Muscle of arm (tissue), 1 donor: ENCODE measurements at regions not wholly inside any gene's neighbourhood (a gene's known extent, or its start where the extent isn't known, plus 50 kb on each side); places are given as distances from the start of the nearest gene placed in this dataset.

Source experiments
- DNase-seq: peaks from one replicate; pipeline ENCODE4 v3.0.0-alpha.2; 2013

DNA sequence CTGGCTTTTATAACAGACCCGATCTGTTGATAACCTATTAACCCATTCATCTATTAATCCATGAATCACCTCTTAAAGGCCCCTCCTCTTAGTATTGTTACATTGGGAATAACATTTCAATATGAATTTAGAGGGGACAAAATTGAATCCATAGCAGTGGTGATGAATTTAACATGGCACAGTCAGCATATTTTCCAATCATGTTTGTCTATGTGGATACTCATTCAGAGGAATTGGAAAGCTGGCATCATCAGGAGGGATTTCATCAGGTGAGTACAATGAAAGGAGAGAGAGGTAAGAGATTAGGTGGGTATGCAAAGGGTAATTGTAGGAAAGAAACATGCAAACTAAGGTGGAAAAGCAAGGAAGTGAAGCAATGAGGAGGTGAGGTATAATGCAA is 59.6 kb upstream of the FOXN2 start:
- DNase-seq, result no peak

DNA sequence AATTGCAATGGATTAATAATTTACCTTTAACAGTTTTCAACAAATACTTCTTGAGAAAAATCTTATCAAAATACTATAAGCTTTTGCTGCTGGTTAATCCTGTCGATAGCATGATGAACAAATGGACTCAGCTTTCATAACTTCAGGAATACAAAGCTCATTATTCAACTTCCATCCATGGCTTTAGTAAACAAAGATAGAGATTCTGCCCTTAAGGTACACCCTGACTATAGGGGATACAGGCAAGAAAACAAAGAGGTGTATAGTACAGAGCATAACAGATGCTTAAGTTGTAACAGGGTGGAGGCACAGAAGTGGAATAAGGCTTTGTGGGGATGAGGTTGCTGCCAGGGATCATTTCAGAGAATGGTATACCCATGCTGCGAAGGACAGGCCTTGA is 57.0 kb upstream of the FOXN2 start:
- DNase-seq, result no peak

DNA sequence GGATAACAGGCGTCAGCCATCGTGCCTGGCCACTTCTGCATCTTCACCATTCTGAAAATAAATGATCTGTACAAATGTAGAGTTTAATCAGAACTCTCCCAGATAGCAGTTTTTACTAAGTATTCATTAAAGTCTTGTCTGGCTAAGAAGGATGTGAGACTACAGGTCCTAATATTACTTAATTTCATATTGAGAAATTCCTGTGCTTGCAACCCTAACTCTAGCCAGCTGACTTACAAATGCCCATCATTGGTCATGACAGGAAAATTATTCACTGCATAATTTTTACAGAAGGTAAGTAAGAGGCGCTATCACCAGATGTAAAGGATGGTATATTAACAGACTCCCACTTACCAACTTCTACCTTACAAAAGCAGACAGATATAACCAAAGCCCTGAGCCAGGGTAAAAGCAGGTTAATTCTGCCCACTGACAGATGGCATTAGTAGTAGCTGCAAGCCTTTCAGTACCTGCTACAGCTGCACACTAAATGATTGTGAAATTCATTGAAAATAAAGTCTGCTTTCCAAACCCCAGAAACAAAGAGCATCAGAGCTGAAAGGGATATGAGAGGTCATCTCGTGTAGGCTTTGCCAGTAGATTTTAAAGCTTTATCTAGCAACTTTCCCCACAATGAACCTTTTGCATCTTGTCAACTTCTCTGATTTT is 55.9 kb upstream of the FOXN2 start:
- DNase-seq, result no peak

DNA sequence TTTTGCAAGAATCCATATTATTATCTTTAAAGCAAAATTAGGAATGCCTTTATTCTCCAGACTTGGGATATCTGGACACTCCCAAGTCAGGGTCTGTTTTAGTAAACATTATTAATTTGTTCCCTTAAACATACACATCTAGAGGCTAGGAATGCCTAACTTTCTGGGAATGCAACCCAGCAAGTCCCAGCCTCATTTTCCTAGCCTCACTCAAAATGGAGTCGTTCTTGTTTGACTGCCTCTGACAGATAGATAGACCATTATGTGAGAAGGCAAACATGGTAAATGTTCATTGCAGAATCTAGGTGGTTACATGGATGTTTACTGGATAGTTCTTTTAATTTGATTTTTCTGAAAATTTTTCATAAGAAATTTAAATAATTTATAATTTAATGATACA is 54.7 kb upstream of the FOXN2 start:
- no peak for DNase-seq

DNA sequence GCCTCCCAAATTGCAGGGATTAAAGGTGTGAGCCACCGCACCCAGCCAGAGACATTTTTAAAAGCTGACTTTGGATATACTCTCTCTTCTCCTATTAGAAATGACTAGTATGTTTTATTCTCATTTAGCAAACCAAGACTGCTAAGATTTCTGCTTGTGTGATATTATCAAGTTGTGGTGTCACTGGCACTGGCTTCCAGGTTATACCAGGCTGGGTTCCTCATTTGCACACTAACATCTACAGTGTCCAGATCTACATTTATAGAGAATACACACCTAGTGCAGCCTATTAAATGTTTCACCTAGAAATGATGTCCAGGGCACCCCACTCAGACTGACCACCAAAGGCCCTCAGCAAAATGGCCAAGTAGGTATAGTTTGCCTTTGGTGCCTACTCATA is 49.9 kb upstream of the FOXN2 start:
- no peak for DNase-seq
